NCI-H2171 treated with DMSO at 0.1 percent for 48 hours (cell line): ENCODE measurements at regions not wholly inside any gene's neighbourhood (a gene's known extent, or its start where the extent isn't known, plus 50 kb on each side); places are given as distances from the start of the nearest gene placed in this dataset.

Experiments
- DNase-seq: peaks from one replicate; lab custom pipeline; 2025; lab: John Stamatoyannopoulos, UW

DNA sequence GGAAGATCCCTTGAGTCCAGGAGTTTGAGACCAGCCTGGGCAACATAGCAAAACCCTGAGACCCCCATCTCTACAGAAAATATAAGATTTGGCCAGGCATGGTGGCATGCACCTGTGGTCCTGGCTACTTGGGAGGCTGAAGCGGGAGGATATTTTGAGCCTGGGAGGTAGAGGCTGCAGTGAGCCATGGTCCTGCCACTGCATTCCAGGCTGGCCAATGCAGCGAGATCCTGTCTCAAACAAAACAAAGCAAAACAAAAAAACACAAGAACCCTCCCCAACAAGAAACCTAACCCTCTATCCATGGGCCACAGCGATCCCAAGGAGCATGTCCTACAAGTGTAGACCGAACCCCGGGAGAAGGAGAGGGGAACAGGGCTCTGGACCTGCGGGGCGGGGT is 133.3 kb downstream of the MGAT5B start:
- DNase-seq, result no peak

DNA sequence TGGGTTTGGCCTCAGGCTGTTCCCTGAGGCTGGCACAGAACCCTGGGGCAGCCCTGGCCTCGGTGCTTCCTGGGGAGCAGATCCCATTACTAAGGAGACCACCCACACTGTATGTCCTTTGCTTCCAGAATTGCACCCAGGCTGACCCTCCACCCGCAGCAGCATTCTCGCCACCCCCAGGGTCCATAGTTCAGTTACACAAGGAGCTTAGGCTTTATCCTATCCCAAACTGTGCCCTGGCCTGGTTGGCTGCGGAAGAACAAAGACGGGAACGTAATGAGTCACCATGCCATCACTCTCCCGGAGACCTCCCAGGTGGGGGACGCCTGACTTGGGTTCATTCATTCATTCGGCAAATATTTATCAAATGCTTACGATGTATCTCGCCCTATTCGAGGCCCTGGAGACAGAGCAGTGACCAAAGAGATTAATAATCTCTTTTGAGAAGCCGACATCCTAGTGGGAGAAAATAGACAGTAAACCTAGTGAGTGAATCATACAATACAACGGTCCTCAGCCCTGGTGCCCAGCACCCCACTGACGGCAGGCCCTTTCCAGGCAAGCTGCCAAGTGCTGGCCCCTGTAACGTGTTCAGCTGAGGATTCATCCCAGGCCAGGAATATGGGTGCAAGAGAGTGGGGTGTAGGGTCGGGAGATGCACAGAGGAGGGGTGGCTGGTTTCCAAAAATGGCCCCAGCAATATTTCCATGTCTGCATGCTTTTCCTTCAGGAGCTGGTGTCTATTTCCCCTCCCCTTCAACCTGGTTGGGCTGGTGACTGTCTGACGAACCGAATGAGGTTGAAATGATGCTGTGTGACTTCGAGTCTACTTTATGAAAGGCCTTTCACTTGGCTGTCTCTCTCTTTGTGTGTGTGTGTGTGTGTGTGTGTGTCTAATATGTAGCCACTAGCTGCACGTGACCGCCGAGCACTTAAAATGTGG is 134.2 kb downstream of the MGAT5B start:
- no peak for DNase-seq

DNA sequence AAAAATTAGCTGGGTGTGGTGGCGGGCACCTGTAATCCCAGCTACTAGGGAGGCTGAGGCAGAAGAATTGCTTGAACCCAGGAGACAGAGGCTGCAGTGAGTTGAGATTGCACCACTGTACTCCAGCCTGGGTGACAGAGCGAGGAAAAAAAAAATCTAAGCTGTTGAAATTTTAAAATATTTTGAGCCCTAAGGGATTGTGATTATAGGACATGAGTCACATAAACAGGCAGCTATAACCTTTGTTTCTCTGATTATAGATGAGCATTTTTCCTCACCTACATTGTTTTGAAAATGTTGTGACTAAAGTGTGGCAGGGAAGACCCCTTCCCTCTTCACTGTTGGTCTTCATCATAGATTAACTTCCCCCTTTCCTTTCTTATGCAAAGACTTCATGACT is 135.5 kb downstream of the MGAT5B start:
- DNase-seq, result no peak

DNA sequence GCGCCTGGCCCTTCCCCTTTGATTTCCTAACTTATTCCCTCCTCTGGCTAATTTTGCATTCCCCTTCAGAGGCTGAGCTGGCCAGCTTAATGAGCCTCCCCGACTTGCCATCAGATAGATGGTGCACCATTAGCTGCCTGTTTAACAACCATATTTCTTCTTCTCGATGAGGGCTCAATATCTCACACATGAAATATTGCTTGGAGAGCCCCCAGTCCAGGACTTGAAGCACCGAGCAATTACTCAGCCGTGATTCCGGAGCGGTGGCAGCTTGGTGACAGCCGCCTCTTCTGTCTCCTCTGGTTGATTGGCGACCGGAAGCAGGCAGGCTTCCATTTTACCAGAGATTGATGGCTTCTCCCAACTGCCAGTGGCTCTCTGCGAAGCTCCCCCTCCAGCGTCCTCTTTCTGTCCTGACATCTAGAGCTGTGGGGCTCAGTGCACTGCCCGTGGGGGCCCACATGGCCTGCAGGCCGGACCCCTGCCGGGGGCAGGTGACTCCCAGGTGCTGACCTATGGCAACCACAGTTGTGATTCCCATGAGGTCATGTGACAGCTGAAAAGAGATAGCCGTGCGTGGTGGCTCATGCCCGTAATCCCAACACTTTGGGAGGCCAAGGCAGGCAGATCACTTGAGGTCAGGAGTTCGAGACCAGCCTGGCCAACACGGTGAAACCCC is 133.7 kb upstream of the SEC14L1 start:
- DNase-seq, result no peak

DNA sequence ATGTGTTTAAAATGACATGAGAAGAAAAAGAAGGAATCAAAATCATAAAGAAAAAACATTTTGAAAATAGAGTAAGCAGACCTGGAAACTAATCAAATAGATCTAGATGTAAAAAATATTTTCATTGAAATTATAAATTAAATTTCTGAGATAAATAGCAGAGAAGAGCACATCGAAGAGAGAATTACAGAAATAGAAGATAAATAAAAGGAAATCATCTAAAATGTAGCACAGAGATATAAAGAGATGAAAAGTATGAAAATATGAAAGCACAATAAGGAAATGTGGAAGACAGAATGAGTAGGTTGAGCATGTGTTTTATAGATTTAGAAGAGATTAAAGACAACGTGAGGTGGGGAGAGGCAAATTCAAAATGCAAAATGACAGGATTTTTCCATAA is 130.9 kb upstream of the SEC14L1 start:
- DNase-seq, result no peak

DNA sequence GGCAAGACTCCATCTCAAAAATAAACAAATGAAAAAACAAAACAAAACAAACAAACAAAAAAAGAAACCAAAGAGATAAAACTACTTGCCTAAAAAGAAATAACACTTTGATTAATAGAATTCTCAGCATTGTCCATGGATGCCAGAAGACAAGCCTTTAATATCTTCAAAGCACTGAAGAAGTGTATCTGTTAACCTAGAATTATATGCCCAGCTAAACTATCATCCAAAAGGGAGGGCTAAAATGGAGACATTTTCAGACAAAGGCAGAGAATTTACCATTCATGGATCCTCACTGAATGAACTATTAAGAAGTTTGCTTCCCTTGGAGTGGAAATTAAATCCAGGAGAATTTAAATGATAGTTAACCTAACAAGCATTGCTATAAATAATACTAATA is 130.1 kb upstream of the SEC14L1 start:
- DNase-seq, result no peak

DNA sequence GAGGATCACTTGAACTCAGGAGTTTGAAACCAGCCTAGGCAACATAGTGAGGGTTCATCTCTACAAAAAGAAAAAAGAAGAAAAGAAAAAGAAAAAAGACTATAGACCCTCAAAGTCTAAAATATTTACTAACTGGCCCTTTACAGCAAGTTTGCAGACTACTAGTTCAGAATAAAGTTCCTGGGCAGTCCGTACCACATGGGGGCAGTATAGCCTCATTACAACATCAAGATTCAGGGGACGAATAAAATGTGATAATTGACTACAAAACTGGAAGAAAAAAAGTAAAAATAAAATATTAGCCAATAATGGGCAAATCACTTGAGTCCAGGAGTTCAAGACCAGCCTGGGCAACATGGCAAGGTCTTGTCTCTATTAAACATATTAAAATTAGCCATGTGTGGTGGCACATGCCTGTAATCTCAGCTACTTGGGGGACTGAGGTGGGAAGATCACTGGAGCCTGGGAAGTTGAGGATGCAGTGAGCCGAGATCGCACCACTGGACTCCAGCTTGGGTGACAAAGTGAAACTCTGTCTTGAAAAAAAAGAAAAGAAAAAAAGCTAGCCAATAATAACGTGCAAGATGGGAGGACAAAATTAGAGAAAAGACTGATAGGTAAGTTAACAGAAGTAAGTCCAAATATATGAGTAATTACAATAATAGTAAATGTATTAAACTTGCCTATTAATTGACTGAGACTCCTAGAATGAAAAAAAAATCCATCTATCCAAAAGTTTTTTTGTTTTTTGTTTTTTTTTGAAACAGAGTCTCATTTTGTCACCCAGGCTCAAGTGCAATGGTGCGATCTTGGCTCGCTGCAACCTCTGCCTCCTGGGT is 129.4 kb upstream of the SEC14L1 start:
- peak; percentile 56 for DNase-seq

DNA sequence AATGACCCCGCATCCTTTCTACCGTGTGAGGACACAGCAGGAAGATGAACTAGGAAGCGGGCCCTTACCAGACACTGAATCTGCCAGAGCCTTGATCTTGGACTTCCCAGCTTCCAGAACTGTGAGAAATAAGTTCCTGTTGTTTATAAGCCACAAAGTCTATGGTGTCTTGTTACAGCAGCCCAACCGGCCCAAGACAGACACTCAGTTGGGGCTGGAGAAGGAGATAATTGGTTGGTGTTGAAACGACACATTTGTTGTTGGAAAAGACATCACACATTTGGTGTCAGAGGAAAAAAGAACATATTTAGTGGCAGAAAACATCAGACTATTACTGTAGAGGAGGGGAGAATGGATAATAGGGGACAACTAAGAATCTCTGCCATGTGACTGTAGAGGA is 122.3 kb upstream of the SEC14L1 start:
- no peak for DNase-seq

DNA sequence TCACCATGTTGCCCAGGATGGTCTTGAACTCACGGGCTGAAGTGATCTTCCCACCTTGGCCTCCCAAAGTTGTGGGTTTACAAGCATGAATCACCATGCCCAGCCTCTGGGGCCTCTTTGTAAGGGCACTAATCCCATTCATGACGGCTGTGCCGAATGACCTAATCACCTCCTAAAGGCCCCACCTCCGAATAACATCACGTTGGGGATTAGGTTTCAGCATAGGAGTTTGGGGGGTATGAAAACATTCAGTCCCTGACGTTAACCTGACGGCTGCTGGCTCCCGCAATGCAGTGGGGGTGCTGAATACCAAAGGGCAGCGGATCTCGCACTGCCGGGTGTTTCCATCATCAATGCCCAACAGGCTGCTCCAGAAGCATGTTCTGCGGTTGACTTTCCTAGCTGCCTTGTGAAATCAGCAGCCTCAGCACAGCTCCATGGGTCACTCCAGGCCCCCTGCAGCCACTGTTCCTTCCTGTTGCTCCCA is 120.8 kb upstream of the SEC14L1 start:
- no peak for DNase-seq

DNA sequence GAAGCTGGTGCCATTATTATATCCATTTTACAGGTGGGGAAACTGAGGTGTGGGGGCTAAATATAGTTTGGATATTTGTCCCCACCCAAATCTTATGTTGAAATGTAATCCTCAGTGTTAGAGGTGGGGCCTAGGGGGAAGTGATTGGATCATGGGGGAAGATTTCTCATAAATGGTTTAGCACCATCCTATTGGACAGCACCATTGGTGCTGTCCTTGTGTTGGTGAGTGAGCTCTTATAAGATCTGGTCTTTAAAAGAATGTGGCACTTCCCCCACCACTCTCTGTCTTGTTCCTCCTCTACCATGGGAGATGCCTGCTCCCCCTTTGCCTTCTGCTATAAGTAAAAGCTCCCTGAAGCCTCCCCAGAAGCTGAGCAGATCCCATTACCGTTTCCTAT is 119.8 kb upstream of the SEC14L1 start:
- no peak for DNase-seq

DNA sequence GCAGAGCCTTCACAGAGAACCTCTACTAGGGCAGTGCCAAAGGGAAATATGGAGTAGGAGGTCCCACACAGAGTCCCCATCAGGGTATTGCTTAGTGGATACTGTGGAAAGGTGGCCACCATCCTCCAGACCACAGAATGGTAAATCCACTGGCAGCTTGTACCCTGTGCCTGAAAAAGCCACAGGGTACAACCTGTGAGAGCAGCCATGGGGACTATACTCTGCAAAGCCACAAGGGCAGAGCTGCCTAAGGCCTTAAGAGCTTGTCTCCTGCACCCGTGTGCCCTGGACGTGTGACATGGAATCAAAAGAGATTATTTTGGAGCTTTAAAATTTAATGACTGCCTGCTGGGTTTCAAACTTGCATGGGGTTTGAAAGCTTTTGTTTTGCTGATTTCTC is 118.0 kb upstream of the SEC14L1 start:
- no peak for DNase-seq

DNA sequence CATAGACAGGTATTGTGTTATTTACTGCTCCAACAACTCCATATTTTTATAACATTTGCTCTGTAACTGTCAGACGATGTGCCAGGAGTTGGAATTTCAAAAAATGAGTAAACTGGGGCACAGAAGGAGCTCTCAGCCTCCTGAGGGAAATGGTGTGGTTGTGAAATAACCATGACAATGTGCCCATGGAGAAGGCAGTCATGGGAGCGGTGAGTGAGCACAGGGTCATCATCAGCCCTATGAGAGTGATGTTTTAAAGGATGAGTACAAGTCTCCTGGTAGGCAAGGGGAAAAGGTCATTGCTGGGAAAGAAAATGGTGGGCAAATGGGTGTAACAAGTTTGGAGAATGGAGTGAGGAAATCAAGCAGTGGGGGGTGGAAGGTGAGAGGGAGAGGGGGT is 115.0 kb upstream of the SEC14L1 start:
- DNase-seq, result no peak

DNA sequence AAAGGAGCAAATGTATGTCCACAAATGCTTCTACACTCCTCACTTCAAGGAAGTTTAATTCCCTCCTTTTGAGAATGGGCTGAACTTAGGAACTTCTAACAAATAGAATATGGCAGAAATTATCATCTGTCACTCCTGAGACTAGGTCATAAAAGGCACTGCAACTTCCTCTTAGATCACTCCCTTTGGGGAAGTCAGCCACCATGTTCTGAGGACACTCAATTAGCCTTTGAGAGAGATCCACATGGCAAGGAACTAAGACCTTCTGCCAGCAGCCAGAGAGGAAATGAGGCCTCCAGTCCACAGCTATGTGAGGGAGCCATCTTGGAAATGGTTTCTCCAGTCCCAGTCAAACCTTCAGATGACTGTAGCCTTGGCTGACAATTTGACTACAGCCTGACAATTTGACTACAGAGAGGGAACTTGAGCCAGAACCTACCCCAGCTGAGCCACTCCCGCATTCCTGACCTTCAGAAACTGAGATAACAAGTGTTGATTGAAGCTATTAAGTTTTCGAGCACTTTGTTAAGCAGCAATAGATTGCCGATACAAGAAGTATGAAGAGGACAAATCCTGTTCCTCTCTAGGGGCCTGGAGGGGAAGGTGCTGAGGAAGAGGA is 113.4 kb upstream of the SEC14L1 start:
- no peak for DNase-seq

DNA sequence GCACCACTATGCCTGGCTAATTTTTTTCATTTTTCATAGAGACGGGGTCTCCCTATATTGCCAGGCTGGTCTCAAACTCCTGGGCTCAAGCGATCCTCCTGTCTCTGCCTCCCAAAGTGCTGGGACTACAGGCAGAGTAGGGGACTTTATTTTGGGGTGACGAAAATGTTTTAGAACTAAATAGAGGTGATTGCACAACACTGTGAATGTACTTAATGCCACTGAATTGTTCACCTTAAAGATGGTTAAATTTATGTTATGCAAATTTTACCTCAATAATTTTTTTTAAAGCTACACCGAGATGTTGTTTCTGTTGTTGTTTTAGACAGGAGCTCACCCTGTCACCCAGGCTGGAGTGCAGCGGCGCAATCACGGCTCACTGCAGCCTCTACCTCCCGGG is 111.9 kb upstream of the SEC14L1 start:
- DNase-seq, result no peak

DNA sequence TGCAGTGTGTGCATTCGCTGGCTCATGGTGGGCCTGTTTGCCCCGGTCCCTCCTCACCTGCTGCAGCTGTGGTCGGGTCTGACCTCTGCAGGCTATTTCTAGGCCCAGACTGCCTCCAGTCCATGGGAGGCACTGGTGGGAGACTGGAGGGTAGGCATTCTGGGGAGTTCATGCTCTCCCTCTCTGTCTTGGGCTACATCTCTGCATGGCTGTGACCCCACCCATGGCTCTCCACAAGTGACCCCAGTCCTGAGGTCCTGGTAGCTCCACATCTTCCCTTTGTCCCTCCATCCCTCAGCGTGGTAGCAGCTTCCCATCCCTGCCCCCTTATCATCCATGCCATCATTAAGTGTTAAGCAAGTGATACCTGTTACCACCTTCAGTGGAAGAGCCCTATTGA is 107.8 kb upstream of the SEC14L1 start:
- DNase-seq, result no peak

DNA sequence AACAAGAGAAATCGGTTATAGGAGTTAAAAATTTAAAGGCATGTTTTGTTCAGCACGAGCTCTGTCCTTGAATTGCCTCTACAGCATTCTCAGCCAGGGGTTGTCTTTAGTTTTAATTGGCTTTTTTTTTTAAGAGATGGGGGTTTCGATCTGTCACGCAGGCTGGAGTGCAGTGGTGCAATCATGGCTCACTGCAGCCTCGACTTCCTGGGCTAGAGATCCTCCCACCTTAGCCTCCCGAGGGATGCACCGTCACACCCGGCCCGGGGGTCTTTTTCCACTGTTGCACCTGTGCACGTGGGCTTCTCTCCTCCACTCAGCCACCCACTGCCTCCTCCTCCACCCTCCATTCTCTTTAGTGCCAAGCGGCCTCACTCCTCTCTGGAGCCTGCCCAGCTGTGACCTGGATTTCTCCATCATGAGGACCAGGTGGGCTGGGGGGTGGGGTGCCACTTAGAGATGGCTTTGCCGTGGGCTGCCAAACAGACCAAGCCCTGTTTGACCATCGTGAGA is 106.8 kb upstream of the SEC14L1 start:
- peak; percentile 21 for DNase-seq

DNA sequence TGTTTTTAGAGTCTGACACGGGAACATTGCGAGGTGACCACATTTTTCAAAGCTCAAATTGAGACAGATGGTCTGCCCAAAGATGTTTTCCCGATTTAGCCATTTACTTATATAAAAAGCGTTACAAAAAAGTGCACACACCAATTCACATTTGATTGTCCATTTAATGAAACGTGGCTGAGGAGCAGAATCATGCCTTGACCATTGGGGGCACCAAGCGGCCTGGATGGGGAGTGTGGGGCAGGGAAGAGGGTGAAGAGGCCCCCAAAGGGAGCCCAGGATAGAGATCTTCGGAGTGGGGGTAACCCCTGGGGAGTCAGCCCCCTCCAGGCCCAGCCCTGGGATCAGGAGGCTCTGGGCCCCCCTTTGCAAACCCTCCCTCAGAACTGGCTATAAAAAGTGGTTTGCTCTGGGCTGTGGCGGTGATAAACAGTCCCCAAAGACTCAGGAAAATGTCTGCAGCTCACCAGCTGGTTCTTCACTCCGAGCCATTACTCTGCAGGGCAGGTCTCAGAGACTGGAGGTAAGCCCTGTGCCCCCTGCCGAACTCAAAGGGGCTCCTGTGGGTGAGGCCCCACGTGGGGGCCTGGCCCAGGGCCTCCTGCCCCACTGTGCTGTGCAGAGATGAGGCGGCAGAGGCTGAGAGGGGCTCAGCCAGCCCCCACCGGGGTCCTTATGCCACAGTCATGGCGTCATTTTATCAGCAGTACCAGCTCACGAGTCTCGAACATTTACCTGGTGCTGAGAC is 105.9 kb upstream of the SEC14L1 start:
- no peak for DNase-seq

DNA sequence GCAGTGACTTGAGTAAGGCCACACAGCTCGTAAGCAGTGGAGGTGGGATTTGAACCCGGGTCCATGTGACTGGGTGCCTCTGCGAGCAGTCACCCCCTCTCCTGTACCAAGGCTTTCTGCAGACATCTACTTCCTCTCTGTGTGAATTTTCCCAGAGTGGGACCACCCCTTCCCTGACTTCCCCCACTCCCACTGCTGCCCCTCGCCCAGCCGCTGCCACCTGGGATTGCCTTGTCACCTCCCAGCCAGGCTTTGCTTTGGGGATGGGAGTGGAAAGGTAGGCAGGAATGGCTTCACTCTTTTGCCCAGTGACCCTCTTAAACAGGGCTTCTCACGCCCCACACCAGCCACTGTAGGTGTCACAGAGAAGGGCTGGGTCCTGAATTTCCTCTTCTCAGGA is 105.2 kb upstream of the SEC14L1 start:
- DNase-seq, result no peak

DNA sequence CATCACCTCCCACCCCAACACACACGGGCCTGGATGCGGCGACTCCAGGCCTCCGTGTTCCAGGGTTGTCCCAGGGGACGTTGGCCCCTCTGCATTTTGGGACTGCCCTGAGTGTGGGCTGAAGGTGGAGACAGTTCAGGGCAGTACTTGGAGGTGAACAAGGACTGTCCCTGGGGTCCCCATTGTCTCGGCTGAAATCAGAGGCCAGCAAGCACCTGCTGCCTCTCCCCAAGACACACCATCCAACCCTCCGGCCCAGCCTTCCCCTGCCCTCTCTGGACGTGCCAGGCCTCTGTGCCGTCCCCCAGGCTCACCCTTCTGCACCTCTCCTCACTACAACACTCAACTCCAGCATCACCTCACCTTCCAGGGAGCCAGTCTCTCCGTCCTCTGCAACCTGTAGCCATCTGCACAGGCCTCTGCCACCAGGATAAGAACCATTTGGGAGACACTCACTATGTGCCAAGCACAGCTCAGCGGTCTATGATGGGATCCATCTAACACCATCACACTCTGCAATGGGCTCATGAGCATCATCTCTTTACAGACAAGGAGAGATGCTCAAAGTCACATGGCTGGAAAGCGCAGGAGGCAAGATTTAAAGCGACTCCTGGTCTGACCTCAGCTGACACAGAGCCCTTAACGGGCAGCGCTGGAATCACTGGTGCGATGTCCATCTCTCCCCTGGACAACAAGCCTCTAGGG is 104.5 kb upstream of the SEC14L1 start:
- no peak for DNase-seq

DNA sequence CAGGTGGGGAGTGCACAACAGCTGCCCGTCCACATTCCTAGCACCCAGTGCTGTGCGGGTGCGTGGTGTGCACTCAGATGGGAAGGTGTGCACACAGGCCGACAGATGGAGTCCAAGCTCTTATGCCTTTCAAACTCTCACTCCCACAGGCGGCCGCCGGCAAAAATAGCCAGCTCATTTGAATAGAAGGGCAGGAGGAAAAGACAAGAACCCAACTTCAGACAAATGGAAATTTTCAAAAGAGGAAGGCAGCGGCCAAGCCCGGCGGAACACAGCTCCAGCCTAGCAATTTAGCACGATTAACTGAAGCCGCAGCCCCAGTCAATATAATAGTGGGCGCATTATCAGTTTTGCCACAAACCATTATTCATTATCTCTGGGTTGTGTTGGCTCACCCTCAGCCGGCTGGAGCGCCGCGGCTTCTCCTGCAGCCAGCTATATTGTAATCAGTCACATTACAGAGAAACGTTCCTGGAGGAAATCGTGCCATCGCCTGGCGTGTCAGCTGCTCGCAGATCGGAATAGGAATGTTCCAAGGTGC is 103.9 kb upstream of the SEC14L1 start:
- DNase-seq, result no peak
